ENCODE measurements at regions not wholly inside any gene's neighbourhood (a gene's known extent, or its start where the extent isn't known, plus 50 kb on each side); places are given as distances from the start of the nearest gene placed in this dataset.

GRCh38 chr15:87355946-87356345 is 900.6 kb downstream of the NTRK3 start:
- TF ChIP-seq CTCF (IDR thresholded peaks at IDR 0.05; ENCODE audit: poor library complexity, severe bottlenecking) (no peak), SMC3 (conservative IDR thresholded peaks at IDR 0.05; ENCODE audit: poor library complexity) (no peak), EZH2 (IDR thresholded peaks at IDR 0.05; ENCODE audit: borderline replicate concordance, insufficient read depth, low read length, poor library complexity, severe bottlenecking) (no peak), REST (IDR thresholded peaks at IDR 0.05; ENCODE audit: borderline replicate concordance) (no peak), POLR2AphosphoS5 (IDR thresholded peaks at IDR 0.05) (no peak), MXI1 (conservative IDR thresholded peaks at IDR 0.05; ENCODE audit: poor library complexity, severe bottlenecking) (no peak)

Data from neural cell (in vitro differentiated cells).